Bronchial epithelial cell (primary cell): ENCODE measurements at regions not wholly inside any gene's neighbourhood (a gene's known extent, or its start where the extent isn't known, plus 50 kb on each side); places are given as distances from the start of the nearest gene placed in this dataset.

Experiments used
- DNase-seq: peaks from one replicate; pipeline ENCODE4 v3.0.0-alpha.2; 2010; ENCODE audit warnings: low read depth
- FAIRE-seq: peaks from 2 replicates; lab custom pipeline; 2011; peaks lifted over from hg19 to GRCh38; lab: Jason Lieb, UNC
- H3K27me3 ChIP-seq: 2 replicates; pipeline ENCODE4 v1.5.1; 2011; ENCODE audit warnings: low read length; ENCODE audit not compliant: control insufficient read depth, insufficient read depth
- H3K36me3 ChIP-seq: 2 replicates; pipeline ENCODE4 v1.5.1; 2011; ENCODE audit warnings: low read length; ENCODE audit not compliant: control insufficient read depth, insufficient read depth
- H3K4me3 ChIP-seq: 2 replicates; pipeline ENCODE4 v1.5.1; 2011; ENCODE audit warnings: mild to moderate bottlenecking, low read depth, low read length, control low read depth
- TF ChIP-seq, protein P1 (sequence below): IDR thresholded peaks from 2 replicates; pipeline ENCODE4 v1.5.1; 2011; ENCODE audit warnings: mild to moderate bottlenecking, moderate library complexity, low read length, control low read depth, inconsistent platforms; ENCODE audit not compliant: insufficient read depth, severe bottlenecking

DNA sequence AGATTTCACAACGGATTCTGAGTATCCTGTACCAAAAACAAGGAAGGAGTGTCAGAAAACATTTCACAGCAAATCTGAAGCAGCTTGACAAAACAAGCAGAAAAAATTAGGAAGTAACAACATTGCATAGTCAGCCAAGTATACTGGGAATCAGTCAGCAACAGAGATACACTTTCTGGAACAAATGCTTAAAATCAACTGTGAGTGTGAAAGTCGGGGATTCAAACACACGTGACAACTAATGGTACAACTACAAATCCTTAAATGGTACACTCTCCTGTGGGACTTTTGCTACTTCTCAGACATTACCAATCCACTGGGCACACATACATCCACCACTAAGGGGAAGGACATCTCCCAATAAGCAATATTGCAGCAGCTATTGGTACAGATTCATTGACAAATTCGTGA, 296.6 kb upstream of the MME start:
- no peak for FAIRE-seq
- TF ChIP-seq, protein P1, sequence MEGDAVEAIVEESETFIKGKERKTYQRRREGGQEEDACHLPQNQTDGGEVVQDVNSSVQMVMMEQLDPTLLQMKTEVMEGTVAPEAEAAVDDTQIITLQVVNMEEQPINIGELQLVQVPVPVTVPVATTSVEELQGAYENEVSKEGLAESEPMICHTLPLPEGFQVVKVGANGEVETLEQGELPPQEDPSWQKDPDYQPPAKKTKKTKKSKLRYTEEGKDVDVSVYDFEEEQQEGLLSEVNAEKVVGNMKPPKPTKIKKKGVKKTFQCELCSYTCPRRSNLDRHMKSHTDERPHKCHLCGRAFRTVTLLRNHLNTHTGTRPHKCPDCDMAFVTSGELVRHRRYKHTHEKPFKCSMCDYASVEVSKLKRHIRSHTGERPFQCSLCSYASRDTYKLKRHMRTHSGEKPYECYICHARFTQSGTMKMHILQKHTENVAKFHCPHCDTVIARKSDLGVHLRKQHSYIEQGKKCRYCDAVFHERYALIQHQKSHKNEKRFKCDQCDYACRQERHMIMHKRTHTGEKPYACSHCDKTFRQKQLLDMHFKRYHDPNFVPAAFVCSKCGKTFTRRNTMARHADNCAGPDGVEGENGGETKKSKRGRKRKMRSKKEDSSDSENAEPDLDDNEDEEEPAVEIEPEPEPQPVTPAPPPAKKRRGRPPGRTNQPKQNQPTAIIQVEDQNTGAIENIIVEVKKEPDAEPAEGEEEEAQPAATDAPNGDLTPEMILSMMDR: no peak
- Histone ChIP-seq H3K36me3 (no peaks in the 10 kb centered on the region), H3K27me3 (no peaks in the 10 kb centered on the region), H3K4me3 (no peak overlapping the region)
- DNase-seq: no peak

DNA sequence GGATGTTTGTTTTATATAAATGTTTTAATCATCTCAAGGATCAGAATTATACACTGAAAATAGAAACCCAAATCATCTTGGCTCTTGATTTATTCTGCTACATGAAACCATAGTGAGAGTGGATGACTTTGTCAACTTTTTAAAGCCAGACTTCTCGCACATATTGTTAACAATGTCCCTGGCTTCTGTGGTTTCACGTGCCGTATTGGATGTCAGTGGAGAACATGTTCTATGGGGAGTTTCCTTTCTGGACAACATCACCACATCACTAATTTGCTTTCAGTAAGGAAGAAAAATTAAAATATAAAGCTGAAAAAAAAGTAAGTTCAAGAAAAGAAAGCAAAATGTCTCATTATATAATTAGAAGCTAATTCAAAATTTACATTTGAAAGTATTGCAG, 297.1 kb upstream of the MME start:
- no peaks in the 10 kb centered on the region for H3K27me3 ChIP-seq
- no peak for FAIRE-seq
- no peak for DNase-seq
- TF ChIP-seq, protein P1: no peak
- H3K36me3 ChIP-seq: no peaks in the 10 kb centered on the region
- no peak overlapping the region for H3K4me3 ChIP-seq

DNA sequence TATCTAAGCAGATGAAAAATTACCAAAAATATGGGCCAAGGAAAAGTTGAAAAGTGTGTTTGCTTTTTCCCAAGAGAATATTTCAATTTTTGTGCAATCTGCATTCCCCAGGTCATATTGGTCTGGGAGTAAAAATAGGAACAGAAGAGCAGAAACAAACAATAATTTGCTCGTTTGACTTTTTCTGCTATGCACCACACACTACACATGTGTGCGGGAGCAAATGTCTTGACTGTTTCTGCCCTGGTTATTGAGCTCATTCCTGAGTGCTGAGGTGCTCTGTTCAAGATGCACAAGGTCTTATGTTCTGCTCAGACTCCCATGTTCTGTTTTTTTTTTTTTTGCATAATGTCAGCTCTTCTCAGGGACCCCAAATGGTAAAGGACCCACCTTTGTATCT, 298.0 kb upstream of the MME start:
- FAIRE-seq (no peak), DNase-seq (no peak)
- TF ChIP-seq, protein P1: no peak
- no peak overlapping the region for H3K4me3 ChIP-seq
- no peaks in the 10 kb centered on the region for H3K27me3 ChIP-seq
- H3K36me3 ChIP-seq: no peaks in the 10 kb centered on the region

DNA sequence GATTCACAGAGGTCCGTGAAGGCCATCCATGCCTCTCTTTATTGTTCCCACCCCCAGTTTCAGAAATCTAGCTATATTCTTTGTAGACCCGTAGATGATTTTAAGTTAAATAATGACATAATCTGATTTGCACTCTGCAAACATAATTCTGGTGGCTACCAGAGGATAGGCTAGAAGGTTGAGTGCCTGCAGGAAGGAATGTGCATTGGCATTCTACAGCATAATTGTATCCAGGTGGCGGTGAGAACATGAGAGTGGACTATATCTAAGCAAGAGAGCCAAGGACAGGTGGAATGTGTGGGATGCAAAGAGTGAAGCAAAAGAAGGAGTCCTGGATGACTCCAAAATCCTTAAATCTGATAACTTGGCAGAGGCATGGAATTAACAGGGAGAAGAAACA, 298.5 kb upstream of the MME start:
- H3K36me3 ChIP-seq: no peaks in the 10 kb centered on the region
- no peak overlapping the region for H3K4me3 ChIP-seq
- no peak for DNase-seq
- TF ChIP-seq, protein P1: no peak
- no peaks in the 10 kb centered on the region for H3K27me3 ChIP-seq
- no peak for FAIRE-seq

DNA sequence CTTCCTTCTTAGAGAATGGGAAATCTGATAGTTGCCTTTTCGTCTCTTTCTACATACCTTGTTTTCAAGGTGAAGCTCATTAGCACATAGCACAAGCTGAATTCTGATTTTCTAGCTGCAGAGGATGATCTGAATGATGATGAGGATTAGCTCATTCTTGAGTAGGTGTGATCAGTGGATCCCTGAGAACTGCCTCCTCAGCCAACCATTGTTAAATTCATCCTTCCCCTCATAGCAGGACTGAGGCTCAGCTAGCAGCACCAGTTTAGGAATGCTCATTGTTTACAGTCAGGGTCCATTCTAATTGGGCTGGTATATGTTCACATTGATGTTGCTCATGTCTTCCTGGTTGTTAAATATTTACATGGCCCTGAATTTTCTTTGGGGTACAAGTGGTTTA, 299.9 kb upstream of the MME start:
- no peaks in the 10 kb centered on the region for H3K27me3 ChIP-seq
- FAIRE-seq (peak; percentile 58), DNase-seq (no peak)
- TF ChIP-seq, protein P1: no peak
- H3K36me3 ChIP-seq: no peaks in the 10 kb centered on the region
- no peak overlapping the region for H3K4me3 ChIP-seq

DNA sequence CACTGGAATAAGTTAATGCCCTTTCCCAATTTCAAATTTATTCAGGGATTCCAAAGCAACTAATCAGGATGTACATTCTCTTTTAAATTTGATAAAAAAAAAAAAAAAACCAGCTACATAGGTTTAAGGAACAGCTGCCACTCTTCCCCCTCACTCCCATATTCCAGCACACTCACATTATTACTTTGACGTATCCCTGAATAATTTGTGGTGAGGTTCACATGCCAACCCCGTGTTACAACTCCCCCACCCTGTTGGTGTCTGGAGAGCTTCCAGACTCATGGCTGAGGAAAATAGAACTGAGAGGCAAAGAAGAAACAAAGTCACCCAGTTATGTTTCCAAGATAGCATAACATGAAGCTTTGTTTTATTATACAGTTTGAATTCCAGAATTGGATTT, 300.5 kb upstream of the MME start:
- no peaks in the 10 kb centered on the region for H3K27me3 ChIP-seq
- FAIRE-seq (no peak), DNase-seq (peak; percentile 46)
- no peak overlapping the region for H3K4me3 ChIP-seq
- TF ChIP-seq, protein P1: no peak
- no peaks in the 10 kb centered on the region for H3K36me3 ChIP-seq
